Keratinocyte (primary cell): ENCODE measurements at regions not wholly inside any gene's neighbourhood (a gene's known extent, or its start where the extent isn't known, plus 50 kb on each side); places are given as distances from the start of the nearest gene placed in this dataset.

Experiments used
- DNase-seq: peaks from one replicate; pipeline ENCODE4 v3.0.0-alpha.2; 2011; ENCODE audit warnings: low read depth, missing footprints, low spot score
- FAIRE-seq: peaks from 2 replicates; lab custom pipeline; 2011; peaks lifted over from hg19 to GRCh38; lab: Jason Lieb, UNC
- H2AFZ ChIP-seq: 2 replicates; pipeline ENCODE4 v1.6.0; 2012; ENCODE audit warnings: low read length, control low read depth, inconsistent platforms; ENCODE audit not compliant: control insufficient read depth
- H3K27ac ChIP-seq: 2 replicates; pipeline ENCODE4 v1.5.1; 2011; ENCODE audit warnings: low read length; ENCODE audit not compliant: control insufficient read depth, insufficient read depth
- H3K27me3 ChIP-seq: 3 replicates; pipeline ENCODE4 v1.6.0; 2011; ENCODE audit warnings: low read length; ENCODE audit not compliant: control insufficient read depth, insufficient read depth; ENCODE audit errors: extremely low read depth
- H3K36me3 ChIP-seq, 2 experiments: 2 replicates in 1 of 2; 3 replicates in 1 of 2; pipeline ENCODE4 v1.5.1; 2011; ENCODE audit warnings: low read length in 2 of 2, mild to moderate bottlenecking in 1 of 2; ENCODE audit not compliant: control insufficient read depth in 2 of 2, insufficient read depth in 2 of 2; ENCODE audit errors: extremely low read depth in 1 of 2
- H3K4me1 ChIP-seq: 3 replicates; pipeline ENCODE4 v1.5.1; 2011; ENCODE audit warnings: low read length; ENCODE audit not compliant: control insufficient read depth, insufficient read depth; ENCODE audit errors: extremely low read depth
- H3K4me2 ChIP-seq: 3 replicates; pipeline ENCODE4 v1.6.0; 2011; ENCODE audit warnings: low read depth, low read length; ENCODE audit not compliant: control insufficient read depth, insufficient read depth; ENCODE audit errors: extremely low read depth
- H3K4me3 ChIP-seq, 3 experiments: fragments of 200-600 bp in 1 of 3; sonication (generic) in 1 of 3; 2 replicates in 2 of 3; 3 replicates in 1 of 3; pipeline ENCODE4 v1.5.1; 2011 to 2016; ENCODE audit warnings: low read length in 3 of 3, mild to moderate bottlenecking in 3 of 3, control low read depth in 2 of 3, inconsistent platforms in 1 of 3, low read depth in 1 of 3, mixed read lengths in 1 of 3, mixed run types in 1 of 3, moderate library complexity in 1 of 3; ENCODE audit not compliant: control insufficient read depth in 2 of 3, insufficient read depth in 2 of 3; ENCODE audit errors: extremely low read depth in 1 of 3
- H3K79me2 ChIP-seq: 2 replicates; pipeline ENCODE4 v1.6.0; 2012; ENCODE audit warnings: low read length; ENCODE audit not compliant: control insufficient read depth, insufficient read depth
- H3K9ac ChIP-seq: 3 replicates; pipeline ENCODE4 v1.6.0; 2011; ENCODE audit warnings: low read length; ENCODE audit not compliant: control insufficient read depth, insufficient read depth; ENCODE audit errors: extremely low read depth
- H3K9me1 ChIP-seq: 3 replicates; pipeline ENCODE4 v1.6.0; 2011; ENCODE audit warnings: low read length; ENCODE audit not compliant: control insufficient read depth, insufficient read depth; ENCODE audit errors: extremely low read depth
- H3K9me3 ChIP-seq: 2 replicates; pipeline ENCODE4 v1.5.1; 2012; ENCODE audit warnings: low read depth, low read length; ENCODE audit not compliant: control insufficient read depth
- H4K20me1 ChIP-seq: 3 replicates; pipeline ENCODE4 v1.6.0; 2011; ENCODE audit warnings: low read length; ENCODE audit not compliant: control insufficient read depth, insufficient read depth; ENCODE audit errors: extremely low read depth
- EZH2 ChIP-seq: IDR thresholded peaks from one replicate; pipeline ENCODE4 v1.6.1; 2012; ENCODE audit warnings: inconsistent platforms, mild to moderate bottlenecking, low read length, moderate library complexity
- dilution Hi-C: fragments of 300-500 bp; cut with MboI; formaldehyde crosslinking; loops from one replicate; pipeline ENCODE4 v1.7.0; 2020; ENCODE audit warnings: low sequenced_read_pairs; ENCODE audit not compliant: extremely low pct_ligation_motif_present
- TF ChIP-seq, protein P1 (sequence below), 3 experiments: IDR thresholded peaks in 1 of 3; conservative IDR thresholded peaks in 1 of 3; optimal IDR thresholded peaks in 1 of 3; 2 replicates in 2 of 3; 3 replicates in 1 of 3; pipeline versions ENCODE3 to v1.5.1; 2011; ENCODE audit warnings: low read length in 3 of 3, mild to moderate bottlenecking in 3 of 3, moderate library complexity in 2 of 3, control low read depth in 1 of 3, inconsistent platforms in 1 of 3; ENCODE audit not compliant: insufficient read depth in 2 of 3; ENCODE audit errors: extremely low read depth in 1 of 3

DNA sequence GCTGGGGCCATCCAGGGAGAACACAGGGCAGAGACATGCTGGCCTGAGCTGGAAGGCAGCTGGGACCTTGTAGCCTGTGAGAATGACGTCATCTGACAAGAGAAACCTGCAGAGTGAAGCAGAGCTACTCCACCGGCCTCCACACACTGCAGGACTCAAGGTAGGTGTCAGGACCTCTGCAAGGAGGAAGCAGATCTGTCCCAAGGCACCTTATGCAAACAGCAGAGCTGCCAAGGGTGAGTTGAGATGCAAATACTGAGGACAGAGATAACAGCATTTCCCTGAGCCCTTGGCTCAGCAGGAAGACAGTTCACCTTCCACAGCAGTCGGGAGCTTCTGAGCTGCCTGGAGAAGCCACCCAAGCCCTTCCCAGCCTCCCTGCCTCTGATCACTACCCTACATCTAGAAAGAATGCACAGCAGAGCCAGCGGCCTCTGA, 51.9 kb upstream of the IGSF9B start:
- H3K27me3 ChIP-seq, result peaks cover 6% of the 10 kb centered on the region
- H2AFZ ChIP-seq, result no peak overlapping the region
- no peaks in the 10 kb centered on the region for H3K4me1 ChIP-seq
- dilution Hi-C loops, result no loop called here
- no peak overlapping the region for H3K4me3 ChIP-seq
- no peak overlapping the region for H3K27ac ChIP-seq
- no peak for FAIRE-seq
- no peak overlapping the region for H3K9ac ChIP-seq
- H3K79me2 ChIP-seq, result no peaks in the 10 kb centered on the region
- no peaks in the 10 kb centered on the region for H4K20me1 ChIP-seq
- H3K36me3 ChIP-seq, result no peaks in the 10 kb centered on the region
- no peak for DNase-seq
- TF ChIP-seq EZH2, result no peak
- TF ChIP-seq, protein P1, sequence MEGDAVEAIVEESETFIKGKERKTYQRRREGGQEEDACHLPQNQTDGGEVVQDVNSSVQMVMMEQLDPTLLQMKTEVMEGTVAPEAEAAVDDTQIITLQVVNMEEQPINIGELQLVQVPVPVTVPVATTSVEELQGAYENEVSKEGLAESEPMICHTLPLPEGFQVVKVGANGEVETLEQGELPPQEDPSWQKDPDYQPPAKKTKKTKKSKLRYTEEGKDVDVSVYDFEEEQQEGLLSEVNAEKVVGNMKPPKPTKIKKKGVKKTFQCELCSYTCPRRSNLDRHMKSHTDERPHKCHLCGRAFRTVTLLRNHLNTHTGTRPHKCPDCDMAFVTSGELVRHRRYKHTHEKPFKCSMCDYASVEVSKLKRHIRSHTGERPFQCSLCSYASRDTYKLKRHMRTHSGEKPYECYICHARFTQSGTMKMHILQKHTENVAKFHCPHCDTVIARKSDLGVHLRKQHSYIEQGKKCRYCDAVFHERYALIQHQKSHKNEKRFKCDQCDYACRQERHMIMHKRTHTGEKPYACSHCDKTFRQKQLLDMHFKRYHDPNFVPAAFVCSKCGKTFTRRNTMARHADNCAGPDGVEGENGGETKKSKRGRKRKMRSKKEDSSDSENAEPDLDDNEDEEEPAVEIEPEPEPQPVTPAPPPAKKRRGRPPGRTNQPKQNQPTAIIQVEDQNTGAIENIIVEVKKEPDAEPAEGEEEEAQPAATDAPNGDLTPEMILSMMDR (optimal IDR thresholded peaks at IDR 0.05 in 1 of 3, IDR thresholded peaks at IDR 0.05 in 1 of 3, conservative IDR thresholded peaks at IDR 0.05 in 1 of 3; ENCODE audit: extremely low read depth in 1 of 3, insufficient read depth in 2 of 3, low read length in 3 of 3), result no peak
- no peak overlapping the region for H3K4me2 ChIP-seq
- H3K9me3 ChIP-seq, result no peaks in the 10 kb centered on the region
- H3K9me1 ChIP-seq, result no peaks in the 10 kb centered on the region

DNA sequence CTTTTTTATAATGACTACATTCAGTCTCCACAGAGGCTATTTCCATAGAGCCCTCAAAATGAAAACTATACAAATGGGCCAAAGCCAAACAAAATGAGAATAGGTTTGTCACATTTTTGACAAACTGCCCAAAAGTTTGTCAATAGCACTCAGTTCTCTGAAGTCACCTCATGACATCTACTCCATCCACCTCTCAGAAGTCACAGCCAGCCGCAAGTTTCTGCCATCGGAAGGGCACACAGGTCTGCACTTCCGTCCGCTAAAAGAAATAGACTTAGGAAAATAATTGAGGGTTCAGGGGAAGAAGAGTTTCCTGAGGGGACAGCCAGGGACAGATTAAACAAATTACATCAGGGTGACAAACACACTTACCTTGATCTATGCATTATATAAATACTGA, 55.4 kb upstream of the JAM3 start:
- H4K20me1 ChIP-seq, result no peaks in the 10 kb centered on the region
- H3K4me1 ChIP-seq, result no peaks in the 10 kb centered on the region
- H3K4me2 ChIP-seq, result no peak overlapping the region
- H3K9me3 ChIP-seq, result no peaks in the 10 kb centered on the region
- no peak overlapping the region for H3K9ac ChIP-seq
- no peaks in the 10 kb centered on the region for H3K79me2 ChIP-seq
- DNase-seq, result no peak
- no peak overlapping the region for H3K27ac ChIP-seq
- H3K36me3 ChIP-seq, result no peaks in the 10 kb centered on the region
- no peak overlapping the region for H2AFZ ChIP-seq
- H3K9me1 ChIP-seq, result no peaks in the 10 kb centered on the region
- dilution Hi-C loops, result no loop called here
- no peak overlapping the region for H3K4me3 ChIP-seq
- TF ChIP-seq EZH2, result no peak
- TF ChIP-seq, protein P1 (optimal IDR thresholded peaks at IDR 0.05 in 1 of 3, IDR thresholded peaks at IDR 0.05 in 1 of 3, conservative IDR thresholded peaks at IDR 0.05 in 1 of 3; ENCODE audit: extremely low read depth in 1 of 3, insufficient read depth in 2 of 3, low read length in 3 of 3), result no peak
- H3K27me3 ChIP-seq, result peaks cover 10% of the 10 kb centered on the region
- FAIRE-seq, result no peak
